ENCODE measurements at regions not wholly inside any gene's neighbourhood (a gene's known extent, or its start where the extent isn't known, plus 50 kb on each side); places are given as distances from the start of the nearest gene placed in this dataset.
"Not testable (repeated sequence)": the region's sequence is repeated elsewhere in the genome, so short reads cannot be mapped to it uniquely, and the experiment has no call there.

DNA sequence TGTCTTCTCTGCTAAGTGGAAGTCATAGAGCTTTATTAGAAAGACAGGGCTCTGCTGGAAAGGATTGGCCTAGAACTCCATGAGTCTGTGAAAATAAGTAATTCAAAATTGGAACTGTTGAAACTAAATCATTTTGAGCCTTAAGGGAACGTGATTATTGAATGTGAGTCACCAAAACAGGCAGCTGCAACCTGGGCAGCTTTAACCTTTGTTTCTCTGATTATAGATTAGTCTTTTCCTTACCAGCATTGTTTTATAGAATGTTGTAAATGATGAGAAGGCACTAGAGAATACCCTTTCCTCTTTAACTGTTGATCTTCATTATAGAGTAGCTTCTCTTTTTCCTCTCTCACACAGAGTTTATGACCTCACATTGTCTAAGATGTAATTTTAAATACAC is 638.8 kb upstream of the SLITRK6 start:
- in situ Hi-C loops (cut with MboI; ENCODE audit: low pct_unique_long_range_greater_than_20kb in 2 of 9, low sequenced_read_pairs in 9 of 9, unreplicated experiment in 9 of 9), result no loop called here
- H3K27ac ChIP-seq, result no peak overlapping the region
- 0 to 17% (median 0%) methylated on average over 1 of the region's 1 CpG; no CpG with 5 or more reads in 2 of the 10 experiments for WGBS, 10 experiments
- peak in 5 of 8 experiments; percentile 46 to 81 (median 74) for ATAC-seq (replicated peaks in 6 of 8)
- peaks cover 10 to 16% of the 10 kb centered on the region in 2 donors for H3K4me1 ChIP-seq (replicated peaks in 1 of 2)
- no peak overlapping the region for H3K4me3 ChIP-seq

DNA sequence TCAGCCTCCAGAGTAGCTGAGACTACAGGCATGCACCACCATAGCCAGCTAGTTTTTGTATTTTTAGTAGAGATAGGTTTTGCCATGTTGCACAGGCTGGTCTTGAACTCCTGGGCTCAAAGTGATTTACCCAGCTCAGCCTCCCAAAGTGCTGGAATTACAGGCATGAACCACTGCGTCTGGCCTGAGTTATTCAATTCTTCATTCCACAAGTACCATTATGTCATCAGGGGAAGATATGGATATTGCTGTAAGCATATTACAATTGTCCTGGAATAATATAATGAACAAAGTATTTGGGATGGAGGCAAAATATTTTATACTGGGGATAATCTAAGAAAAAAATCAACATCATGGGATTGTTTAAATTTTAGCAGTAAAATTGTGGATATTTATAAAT is 646.0 kb upstream of the SLITRK6 start:
- in situ Hi-C loops (cut with MboI; ENCODE audit: low pct_unique_long_range_greater_than_20kb in 2 of 9, low sequenced_read_pairs in 9 of 9, unreplicated experiment in 9 of 9), result no loop called here

DNA sequence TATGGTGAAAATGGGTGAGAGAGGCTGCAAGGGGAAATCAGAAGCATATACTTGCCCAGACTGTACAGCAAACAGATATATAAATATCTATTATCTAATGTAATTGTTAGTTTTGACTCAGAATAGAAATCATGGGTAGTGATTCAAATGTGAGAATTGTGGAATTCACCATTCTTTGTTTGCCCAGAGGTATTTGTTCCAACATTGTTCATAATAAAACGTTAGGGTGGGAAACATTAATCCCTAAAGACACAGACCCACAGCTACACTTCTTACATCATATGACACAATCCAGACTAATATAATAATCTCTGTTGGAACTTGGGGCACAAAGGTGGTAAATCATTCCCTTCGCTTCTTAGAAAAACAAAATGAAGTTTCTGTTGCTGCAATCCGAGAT is 646.5 kb upstream of the SLITRK6 start:
- WGBS, 10 experiments, result 0 to 100% (median 53%) methylated on average over 1 to 3 of the region's 3 CpGs
- ATAC-seq (replicated peaks in 6 of 8), result no peak
- H3K27ac ChIP-seq, result no peak overlapping the region
- peaks cover 0 to 12% of the 10 kb centered on the region in 2 donors for H3K4me1 ChIP-seq (replicated peaks in 1 of 2)
- in situ Hi-C loops (cut with MboI; ENCODE audit: low pct_unique_long_range_greater_than_20kb in 2 of 9, low sequenced_read_pairs in 9 of 9, unreplicated experiment in 9 of 9), result no loop called here
- H3K4me3 ChIP-seq, result no peak overlapping the region

More for the DNA sequence above, 646.0 kb upstream of the SLITRK6 start:
- no peak overlapping the region for H3K27ac ChIP-seq
- H3K4me1 ChIP-seq (replicated peaks in 1 of 2), result peaks cover 0 to 12% of the 10 kb centered on the region in 2 donors
- 100% methylated on average over 1 of the region's 1 CpG; no CpG with 5 or more reads in 7 of the 10 experiments for WGBS, 10 experiments
- no peak for ATAC-seq (replicated peaks in 6 of 8)
- no peak overlapping the region for H3K4me3 ChIP-seq

DNA sequence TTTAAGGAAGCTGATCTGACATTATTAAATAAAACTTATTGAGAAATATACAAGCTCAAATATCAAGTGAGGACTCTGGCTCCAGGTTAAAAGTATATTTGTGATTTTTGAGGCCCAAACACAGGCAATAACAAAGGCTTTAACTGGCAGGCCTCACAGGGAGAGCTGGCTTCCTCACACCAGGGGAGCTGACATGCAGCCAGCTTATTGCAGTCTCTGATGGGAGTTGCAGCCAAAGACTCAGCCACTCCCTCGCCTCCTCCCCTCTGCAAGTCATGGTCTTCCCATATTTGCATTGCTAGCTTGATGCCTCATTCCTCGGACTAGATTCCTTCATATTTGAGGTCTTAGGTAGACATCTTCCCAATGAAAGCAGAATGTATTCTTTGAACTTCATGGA is 647.1 kb upstream of the SLITRK6 start:
- WGBS, 10 experiments, result 0 to 83% (median 20%) methylated on average over 1 to 2 of the region's 2 CpGs; no CpG with 5 or more reads in 2 of the 10 experiments
- Histone ChIP-seq H3K4me1 (replicated peaks in 1 of 2) (peaks cover 0 to 12% of the 10 kb centered on the region in 2 donors), H3K27ac (no peak overlapping the region), H3K4me3 (no peak overlapping the region)
- in situ Hi-C loops (cut with MboI; ENCODE audit: low pct_unique_long_range_greater_than_20kb in 2 of 9, low sequenced_read_pairs in 9 of 9, unreplicated experiment in 9 of 9), result no loop called here
- ATAC-seq (replicated peaks in 6 of 8), result peak; percentile 59 to 98 (median 70)

DNA sequence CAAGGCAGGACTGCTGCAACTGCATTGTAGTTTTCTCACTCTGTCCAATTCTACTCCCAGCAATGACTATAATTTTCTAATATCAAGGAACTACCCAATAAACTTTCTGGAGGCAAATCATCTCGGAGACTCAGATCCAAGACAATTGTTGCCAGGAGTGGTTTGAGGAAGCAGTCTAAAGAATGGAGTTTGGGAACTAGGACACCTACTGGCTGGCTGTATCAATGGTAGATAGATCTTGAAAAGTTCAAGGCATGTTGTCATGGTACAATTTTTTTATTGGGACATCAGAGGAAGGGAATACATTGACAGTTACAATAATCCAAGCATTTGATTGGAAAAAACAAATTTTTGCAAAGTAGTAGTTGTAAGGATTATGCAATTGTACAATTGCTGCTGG is 648.3 kb upstream of the SLITRK6 start:
- ATAC-seq (replicated peaks in 6 of 8), result no peak
- no peak overlapping the region for H3K4me3 ChIP-seq
- peaks cover 0 to 12% of the 10 kb centered on the region in 2 donors for H3K4me1 ChIP-seq (replicated peaks in 1 of 2)
- 0 to 100% (median 50%) methylated on average over 1 of the region's 1 CpG; no CpG with 5 or more reads in 5 of the 10 experiments for WGBS, 10 experiments
- in situ Hi-C loops (cut with MboI; ENCODE audit: low pct_unique_long_range_greater_than_20kb in 2 of 9, low sequenced_read_pairs in 9 of 9, unreplicated experiment in 9 of 9), result no loop called here
- H3K27ac ChIP-seq, result no peak overlapping the region

DNA sequence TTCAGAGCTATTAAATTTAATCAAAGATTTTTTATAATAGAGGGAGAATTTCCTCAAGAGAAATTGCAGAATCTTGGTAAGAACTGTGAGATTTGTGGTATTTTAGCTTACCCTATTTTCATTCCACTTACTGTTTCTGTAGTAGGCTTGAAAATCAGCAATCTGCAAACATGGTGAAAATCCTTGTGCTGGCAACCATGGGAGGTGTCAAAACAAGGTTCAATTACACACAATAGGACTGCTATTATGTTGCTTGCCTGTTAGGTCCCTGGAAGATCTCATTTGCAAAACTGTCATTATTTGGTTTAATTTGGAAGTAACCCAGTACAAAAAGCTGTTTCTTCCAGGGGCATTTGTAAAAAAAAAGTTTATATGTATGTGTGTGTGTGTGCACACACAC is 662.8 kb upstream of the SLITRK6 start:
- Histone ChIP-seq H3K4me3 (no peak overlapping the region), H3K27ac (no peak overlapping the region), H3K4me1 (replicated peaks in 1 of 2) (no peaks in the 10 kb centered on the region)
- in situ Hi-C loops (cut with MboI; ENCODE audit: low pct_unique_long_range_greater_than_20kb in 2 of 9, low sequenced_read_pairs in 9 of 9, unreplicated experiment in 9 of 9), result no loop called here
- no peak for ATAC-seq (replicated peaks in 6 of 8)

DNA sequence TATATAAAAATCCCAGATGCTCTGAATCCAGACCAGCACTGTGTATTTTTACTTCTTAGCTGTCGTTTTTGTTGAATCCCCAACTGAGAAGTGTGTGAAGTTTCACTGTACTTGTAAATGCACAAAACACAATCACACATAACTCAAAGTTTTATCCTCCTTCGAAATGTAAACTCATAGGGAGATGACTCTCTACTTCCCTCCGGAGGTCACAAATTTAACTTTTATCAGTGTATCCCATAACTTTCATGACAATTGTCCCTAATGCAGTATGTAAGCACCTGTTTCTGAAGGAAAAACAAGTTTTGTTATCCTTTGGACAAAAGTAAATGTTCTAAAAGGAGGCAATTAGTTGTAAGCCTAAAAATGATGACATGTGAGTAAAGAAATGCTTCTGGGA is 665.0 kb upstream of the SLITRK6 start:
- Histone ChIP-seq H3K4me3 (no peak overlapping the region), H3K27ac (no peak overlapping the region), H3K4me1 (replicated peaks in 1 of 2) (no peaks in the 10 kb centered on the region)
- in situ Hi-C loops (cut with MboI; ENCODE audit: low pct_unique_long_range_greater_than_20kb in 2 of 9, low sequenced_read_pairs in 9 of 9, unreplicated experiment in 9 of 9), result no loop called here
- WGBS, 10 experiments, result 8 to 96% (median 48%) methylated on average over 1 to 3 of the region's 3 CpGs; no CpG with 5 or more reads in 2 of the 10 experiments
- no peak for ATAC-seq (replicated peaks in 6 of 8)

DNA sequence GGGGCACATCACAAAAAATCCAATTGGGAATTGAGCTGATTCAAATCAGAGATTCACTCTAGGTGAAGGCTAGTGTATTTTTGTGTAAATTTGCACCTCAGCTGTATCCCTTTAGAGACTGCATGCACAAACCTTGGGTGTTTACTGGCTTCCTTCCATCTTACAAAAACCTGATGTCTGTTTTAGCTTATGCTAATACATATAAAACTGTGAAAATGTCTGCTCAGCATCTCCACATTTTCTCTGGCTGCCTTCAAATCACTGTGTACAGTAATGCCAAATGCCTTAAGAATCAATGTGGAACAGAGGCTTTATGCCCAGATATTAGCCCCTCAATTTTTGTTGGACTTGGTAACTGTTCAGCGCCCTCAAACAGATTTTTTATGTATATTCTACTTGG is 675.8 kb upstream of the SLITRK6 start:
- 0 to 100% (median 100%) methylated on average over 1 of the region's 1 CpG; no CpG with 5 or more reads in 4 of the 10 experiments for WGBS, 10 experiments
- ATAC-seq (replicated peaks in 6 of 8), result no peak
- Histone ChIP-seq H3K4me3 (no peak overlapping the region), H3K27ac (no peak overlapping the region), H3K4me1 (replicated peaks in 1 of 2) (no peaks in the 10 kb centered on the region)
- in situ Hi-C loops (cut with MboI; ENCODE audit: low pct_unique_long_range_greater_than_20kb in 2 of 9, low sequenced_read_pairs in 9 of 9, unreplicated experiment in 9 of 9), result no loop called here

DNA sequence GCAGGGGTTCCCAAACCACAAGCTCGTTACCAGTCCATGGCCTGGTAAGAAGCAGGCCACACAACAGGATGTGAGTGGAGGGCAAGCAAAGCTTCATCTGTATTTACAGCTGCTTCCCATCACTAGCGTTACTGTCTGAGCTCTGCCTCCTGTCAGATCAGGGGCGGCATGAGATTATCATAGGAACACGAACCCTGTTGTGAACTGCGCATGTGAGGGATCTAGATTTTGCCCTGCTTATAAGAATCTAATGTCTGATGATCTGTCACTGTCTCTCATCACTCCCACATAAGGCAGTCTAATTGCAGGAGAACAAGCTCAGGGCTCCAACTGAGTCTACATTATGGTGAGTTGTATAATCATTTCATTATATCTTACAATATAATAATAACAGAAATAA is 677.4 kb upstream of the SLITRK6 start:
- no peak for ATAC-seq (replicated peaks in 6 of 8)
- WGBS, 10 experiments, result 14 to 100% (median 83%) methylated on average over 1 to 5 of the region's 5 CpGs; no CpG with 5 or more reads in 3 of the 10 experiments
- Histone ChIP-seq H3K4me3 (no peak overlapping the region), H3K27ac (no peak overlapping the region), H3K4me1 (replicated peaks in 1 of 2) (no peaks in the 10 kb centered on the region)
- in situ Hi-C loops (cut with MboI; ENCODE audit: low pct_unique_long_range_greater_than_20kb in 2 of 9, low sequenced_read_pairs in 9 of 9, unreplicated experiment in 9 of 9), result no loop called here

DNA sequence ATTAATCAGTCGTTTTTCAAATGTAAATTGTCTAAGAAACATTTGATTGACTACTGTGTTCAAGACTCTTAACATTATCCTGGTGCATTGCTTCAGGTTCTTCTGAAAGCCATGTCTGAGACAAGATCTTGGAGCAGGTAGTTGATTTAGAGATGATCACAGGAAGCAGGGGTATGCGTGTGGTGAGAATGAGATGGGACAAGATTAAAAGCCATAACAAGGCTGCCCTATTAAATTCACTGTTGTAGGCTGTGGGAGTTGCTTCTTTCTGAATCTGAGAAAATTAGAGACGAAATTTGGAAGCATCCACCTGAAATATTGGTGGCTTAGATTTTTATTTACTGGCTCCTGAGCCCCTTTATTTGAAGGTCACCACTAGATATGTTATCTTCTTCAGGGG is 687.4 kb upstream of the SLITRK6 start:
- 0 to 93% (median 44%) methylated on average over 1 to 3 of the region's 3 CpGs for WGBS, 10 experiments

DNA sequence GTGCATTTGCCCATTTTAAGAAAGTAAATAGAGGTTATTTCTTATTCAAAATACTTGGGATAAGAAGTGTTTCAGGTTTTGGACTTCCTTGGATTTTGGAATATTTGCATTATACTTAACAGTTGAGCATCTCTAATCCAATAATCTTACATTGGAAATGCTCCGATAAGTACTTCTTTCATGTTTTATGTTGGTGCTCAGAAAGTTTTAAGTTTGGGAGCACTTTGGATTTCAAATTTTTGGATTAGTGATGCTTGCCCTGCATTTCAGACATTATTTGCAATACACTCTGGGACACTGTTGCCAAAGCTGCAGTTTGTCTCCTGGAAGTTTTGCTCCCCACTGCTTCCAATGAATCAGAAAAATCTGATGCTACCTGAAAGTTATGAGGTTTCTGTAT is 691.9 kb upstream of the SLITRK6 start:
- no peak overlapping the region for H3K27ac ChIP-seq
- ATAC-seq (replicated peaks in 6 of 8), result no peak
- H3K4me3 ChIP-seq, result no peak overlapping the region
- WGBS, 10 experiments, result 60 to 100% (median 100%) methylated on average over 1 of the region's 1 CpG; no CpG with 5 or more reads in 2 of the 10 experiments
- in situ Hi-C loops (cut with MboI; ENCODE audit: low pct_unique_long_range_greater_than_20kb in 2 of 9, low sequenced_read_pairs in 9 of 9, unreplicated experiment in 9 of 9), result no loop called here
- H3K4me1 ChIP-seq (replicated peaks in 1 of 2), result no peaks in the 10 kb centered on the region

More for the DNA sequence above, 687.4 kb upstream of the SLITRK6 start:
- Histone ChIP-seq H3K27ac (no peak overlapping the region), H3K4me3 (no peak overlapping the region), H3K4me1 (replicated peaks in 1 of 2) (no peaks in the 10 kb centered on the region)
- in situ Hi-C loops (cut with MboI; ENCODE audit: low pct_unique_long_range_greater_than_20kb in 2 of 9, low sequenced_read_pairs in 9 of 9, unreplicated experiment in 9 of 9), result no loop called here
- no peak for ATAC-seq (replicated peaks in 6 of 8)

DNA sequence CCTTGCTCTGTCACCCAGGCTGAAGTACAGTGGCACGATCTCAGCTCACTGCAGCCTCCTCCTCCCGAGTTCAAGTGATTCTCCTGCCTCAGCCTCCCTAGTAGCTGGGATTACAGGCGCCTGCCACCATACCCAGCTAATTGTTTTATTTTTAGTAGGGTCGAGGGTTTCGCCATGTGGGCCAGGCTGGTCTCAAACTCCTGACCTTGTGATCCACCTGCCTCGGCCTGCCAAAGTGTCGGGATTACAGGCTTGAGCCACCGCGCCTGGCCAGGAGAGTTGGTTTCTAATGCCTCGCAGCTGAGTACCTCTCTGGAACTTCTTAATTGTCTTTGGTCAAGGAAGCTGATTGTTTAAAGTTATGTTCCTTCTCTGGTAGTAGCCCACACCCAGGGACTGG is 702.7 kb upstream of the SLITRK6 start:
- H3K4me1 ChIP-seq (replicated peaks in 1 of 2); ATAC-seq (replicated peaks in 6 of 8); in situ Hi-C loops (cut with MboI; ENCODE audit: low pct_unique_long_range_greater_than_20kb in 2 of 9, low sequenced_read_pairs in 9 of 9, unreplicated experiment in 9 of 9); H3K4me3 ChIP-seq; H3K27ac ChIP-seq: not testable (repeated sequence)
- 20 to 100% (median 95%) methylated on average over 1 to 10 of the region's 10 CpGs for WGBS, 10 experiments

DNA sequence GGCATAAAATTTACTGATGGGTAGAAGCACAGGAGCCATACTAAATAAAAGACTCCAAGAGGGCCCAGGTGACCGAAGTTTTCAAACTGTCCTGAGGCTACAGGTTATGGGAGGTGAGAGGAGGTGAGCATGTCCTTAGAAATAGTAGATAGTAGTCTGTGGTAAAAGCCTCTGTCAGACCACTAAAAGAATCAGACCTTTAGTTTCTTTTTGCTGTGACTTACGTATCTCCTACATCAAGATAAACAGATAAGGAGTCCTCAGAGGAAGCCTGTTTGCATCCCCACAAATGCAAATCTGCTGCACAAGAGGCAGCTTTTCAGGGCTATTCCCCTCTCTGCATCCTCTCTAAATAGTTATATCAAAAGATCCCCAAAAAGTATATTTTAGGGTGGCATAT is 711.6 kb upstream of the SLITRK6 start:
- 12 to 100% (median 80%) methylated on average over 1 to 2 of the region's 2 CpGs; no CpG with 5 or more reads in 2 of the 10 experiments for WGBS, 10 experiments
- H3K4me1 ChIP-seq (replicated peaks in 1 of 2), result no peaks in the 10 kb centered on the region
- no peak overlapping the region for H3K27ac ChIP-seq
- H3K4me3 ChIP-seq, result no peak overlapping the region
- no peak for ATAC-seq (replicated peaks in 6 of 8)
- in situ Hi-C loops (cut with MboI; ENCODE audit: low pct_unique_long_range_greater_than_20kb in 2 of 9, low sequenced_read_pairs in 9 of 9, unreplicated experiment in 9 of 9), result no loop called here

DNA sequence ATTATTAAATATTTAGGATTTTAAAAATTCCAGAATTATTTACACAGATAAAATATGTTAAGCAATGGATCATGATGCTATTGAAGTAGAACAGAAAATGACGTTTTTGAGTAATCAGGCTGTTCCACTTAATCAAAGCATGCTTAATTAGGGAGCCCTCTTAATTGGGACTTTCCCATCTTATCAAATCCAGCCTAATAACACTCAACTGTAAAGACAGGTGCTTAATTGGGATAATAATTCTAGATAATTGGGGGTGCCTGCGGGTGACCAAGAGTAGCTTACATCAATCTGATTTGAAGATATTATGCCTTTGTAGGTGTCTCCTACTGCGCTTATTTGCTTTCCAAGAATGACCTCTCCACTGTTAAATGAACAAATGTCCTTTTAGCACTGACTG is 742.2 kb upstream of the SLITRK6 start:
- ATAC-seq (replicated peaks in 6 of 8), result no peak
- Histone ChIP-seq H3K4me1 (replicated peaks in 1 of 2) (peaks cover 0 to 14% of the 10 kb centered on the region in 2 donors), H3K4me3 (no peak overlapping the region), H3K27ac (no peak overlapping the region)
- 37 to 100% (median 85%) methylated on average over 2 to 3 of the region's 3 CpGs; no CpG with 5 or more reads in 1 of the 10 experiments for WGBS, 10 experiments
- in situ Hi-C loops (cut with MboI; ENCODE audit: low pct_unique_long_range_greater_than_20kb in 2 of 9, low sequenced_read_pairs in 9 of 9, unreplicated experiment in 9 of 9), result no loop called here
